ENCODE measurements at regions not wholly inside any gene's neighbourhood (a gene's known extent, or its start where the extent isn't known, plus 50 kb on each side); places are given as distances from the start of the nearest gene placed in this dataset.

GRCh38 chr3:145752576-145752975 lies 408.4 kb downstream of the PLOD2 start:
- H3K36me3 ChIP-seq (ENCODE audit: insufficient read depth, low read length): no peaks in the 10 kb centered on the region
- no peak overlapping the region for H3K4me3 Mint-ChIP-seq (ENCODE audit: unreplicated experiment)
- TF ChIP-seq CTCF (IDR thresholded peaks at IDR 0.05; ENCODE audit: insufficient read depth, low read depth, low read length) (no peak), EZH2 (IDR thresholded peaks at IDR 0.05; ENCODE audit: insufficient read depth, low read length) (no peak)
- H3K36me3 Mint-ChIP-seq (ENCODE audit: low read depth, unreplicated experiment): no peaks in the 10 kb centered on the region
- H3K27ac ChIP-seq (ENCODE audit: low read depth, low read length): no peak overlapping the region
- H3K4me1 ChIP-seq (ENCODE audit: insufficient read depth, low read length): no peaks in the 10 kb centered on the region
- H3K9me3 ChIP-seq (ENCODE audit: insufficient read depth, low read depth, low read length): no peaks in the 10 kb centered on the region
- H3K9ac ChIP-seq (ENCODE audit: low read length): no peak overlapping the region
- DNase-seq (ENCODE audit: low read depth): no peak
- no peak overlapping the region for H3K4me2 ChIP-seq (ENCODE audit: low read length)
- H3K27ac Mint-ChIP-seq (ENCODE audit: unreplicated experiment): no peak overlapping the region
- no peaks in the 10 kb centered on the region for H4K20me1 ChIP-seq (ENCODE audit: insufficient read depth, low read length)
- H3K9me3 Mint-ChIP-seq (ENCODE audit: unreplicated experiment): no peaks in the 10 kb centered on the region
- H3K79me2 ChIP-seq (ENCODE audit: insufficient read depth, low read length): no peaks in the 10 kb centered on the region
- no peaks in the 10 kb centered on the region for H3K27me3 ChIP-seq (ENCODE audit: insufficient read depth, low read length)
- FAIRE-seq: no peak
- H3K4me3 ChIP-seq (ENCODE audit: insufficient read depth, low read depth, low read length): no peak overlapping the region
- H2AFZ ChIP-seq (ENCODE audit: low read depth, low read length): no peak overlapping the region
- no peaks in the 10 kb centered on the region for H3K27me3 Mint-ChIP-seq (ENCODE audit: low read depth, unreplicated experiment)
- no peaks in the 10 kb centered on the region for H3K4me1 Mint-ChIP-seq (ENCODE audit: low read depth, unreplicated experiment)

- Histone ChIP-seq H4K20me1 (ENCODE audit: insufficient read depth, low read length) (no peaks in the 10 kb centered on the region), H3K79me2 (ENCODE audit: insufficient read depth, low read length) (no peaks in the 10 kb centered on the region), H3K4me3 (ENCODE audit: insufficient read depth, low read depth, low read length) (no peak overlapping the region), H3K27ac (ENCODE audit: low read depth, low read length) (no peak overlapping the region), H3K9ac (ENCODE audit: low read length) (no peak overlapping the region), H3K4me2 (ENCODE audit: low read length) (no peak overlapping the region), H3K27me3 (ENCODE audit: insufficient read depth, low read length) (no peaks in the 10 kb centered on the region), H3K36me3 (ENCODE audit: insufficient read depth, low read length) (no peaks in the 10 kb centered on the region), H3K4me1 (ENCODE audit: insufficient read depth, low read length) (no peaks in the 10 kb centered on the region), H2AFZ (ENCODE audit: low read depth, low read length) (no peak overlapping the region), H3K9me3 (ENCODE audit: insufficient read depth, low read depth, low read length) (no peaks in the 10 kb centered on the region)
- no peaks in the 10 kb centered on the region for H3K27me3 Mint-ChIP-seq (ENCODE audit: low read depth, unreplicated experiment)
- H3K4me3 Mint-ChIP-seq (ENCODE audit: unreplicated experiment): no peak overlapping the region
- no peak overlapping the region for H3K27ac Mint-ChIP-seq (ENCODE audit: unreplicated experiment)
- H3K9me3 Mint-ChIP-seq (ENCODE audit: unreplicated experiment): no peaks in the 10 kb centered on the region
- H3K36me3 Mint-ChIP-seq (ENCODE audit: low read depth, unreplicated experiment): no peaks in the 10 kb centered on the region
- TF ChIP-seq EZH2 (IDR thresholded peaks at IDR 0.05; ENCODE audit: insufficient read depth, low read length) (no peak), CTCF (IDR thresholded peaks at IDR 0.05; ENCODE audit: insufficient read depth, low read depth, low read length) (no peak)
- no peaks in the 10 kb centered on the region for H3K4me1 Mint-ChIP-seq (ENCODE audit: low read depth, unreplicated experiment)
- DNase-seq (ENCODE audit: low read depth) (no peak), FAIRE-seq (no peak)
These were observed 406.2 kb downstream of the PLOD2 start for GRCh38 chr3:145754605-145755289.

- no peaks in the 10 kb centered on the region for H3K27me3 Mint-ChIP-seq (ENCODE audit: low read depth, unreplicated experiment)
- Histone ChIP-seq H2AFZ (ENCODE audit: low read depth, low read length) (no peak overlapping the region), H4K20me1 (ENCODE audit: insufficient read depth, low read length) (no peaks in the 10 kb centered on the region), H3K27me3 (ENCODE audit: insufficient read depth, low read length) (no peaks in the 10 kb centered on the region), H3K4me2 (ENCODE audit: low read length) (no peak overlapping the region), H3K79me2 (ENCODE audit: insufficient read depth, low read length) (no peaks in the 10 kb centered on the region), H3K9me3 (ENCODE audit: insufficient read depth, low read depth, low read length) (no peaks in the 10 kb centered on the region), H3K4me3 (ENCODE audit: insufficient read depth, low read depth, low read length) (no peak overlapping the region), H3K36me3 (ENCODE audit: insufficient read depth, low read length) (no peaks in the 10 kb centered on the region), H3K27ac (ENCODE audit: low read depth, low read length) (no peak overlapping the region), H3K9ac (ENCODE audit: low read length) (no peak overlapping the region), H3K4me1 (ENCODE audit: insufficient read depth, low read length) (no peaks in the 10 kb centered on the region)
- DNase-seq (ENCODE audit: low read depth) (no peak), FAIRE-seq (no peak)
- no peak for TF ChIP-seq EZH2 (IDR thresholded peaks at IDR 0.05; ENCODE audit: insufficient read depth, low read length)
- TF ChIP-seq CTCF (IDR thresholded peaks at IDR 0.05; ENCODE audit: insufficient read depth, low read depth, low read length): no peak
- no peak overlapping the region for H3K4me3 Mint-ChIP-seq (ENCODE audit: unreplicated experiment)
- no peaks in the 10 kb centered on the region for H3K9me3 Mint-ChIP-seq (ENCODE audit: unreplicated experiment)
- H3K36me3 Mint-ChIP-seq (ENCODE audit: low read depth, unreplicated experiment): no peaks in the 10 kb centered on the region
- no peaks in the 10 kb centered on the region for H3K4me1 Mint-ChIP-seq (ENCODE audit: low read depth, unreplicated experiment)
- no peak overlapping the region for H3K27ac Mint-ChIP-seq (ENCODE audit: unreplicated experiment)
These were observed 400.9 kb downstream of the PLOD2 start for GRCh38 chr3:145760036-145760435.

All from astrocyte (in vitro differentiated cells and primary cell).